ENCODE measurements at regions not wholly inside any gene's neighbourhood (a gene's known extent, or its start where the extent isn't known, plus 50 kb on each side); places are given as distances from the start of the nearest gene placed in this dataset.
"Not testable (repeated sequence)": the region's sequence is repeated elsewhere in the genome, so short reads cannot be mapped to it uniquely, and the experiment has no call there.

DNA sequence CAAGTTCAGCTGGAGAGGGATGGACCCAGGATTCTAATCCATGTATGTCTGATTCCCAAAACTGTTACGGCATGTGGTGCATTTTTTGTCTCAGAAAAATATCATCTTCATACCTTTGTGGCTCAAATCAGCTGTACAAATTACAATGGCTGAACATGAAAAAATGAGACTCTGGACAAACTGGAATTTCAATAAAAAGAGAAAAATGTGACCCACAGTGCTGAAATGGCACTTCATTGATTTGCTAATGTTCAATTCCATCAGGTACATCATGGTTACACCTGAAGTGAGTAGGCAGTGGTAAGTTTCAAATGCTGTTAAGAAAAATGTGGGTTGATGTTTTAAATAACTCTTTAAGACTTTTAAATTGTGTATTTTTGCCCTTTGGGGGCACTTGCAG lies 165.6 kb upstream of the CAND1 start:
- TF ChIP-seq CTCF (IDR thresholded peaks at IDR 0.05) = no peak
- no peak overlapping the region for H3K27ac ChIP-seq
- no peak overlapping the region for H3K4me3 ChIP-seq
- DNase-seq (ENCODE audit: low spot score) = no peak

GRCh38 chr12:67107235-67107634 lies 161.9 kb upstream of the CAND1 start:
- H3K27ac ChIP-seq = no peak overlapping the region
- TF ChIP-seq CTCF (IDR thresholded peaks at IDR 0.05) = no peak
- no peak overlapping the region for H3K4me3 ChIP-seq
- DNase-seq (ENCODE audit: low spot score) = no peak

GRCh38 chr12:67107751-67108269 lies 161.3 kb upstream of the CAND1 start:
- no peak for DNase-seq (ENCODE audit: low spot score)
- Histone ChIP-seq H3K27ac (no peak overlapping the region), H3K4me3 (no peak overlapping the region)
- no peak for TF ChIP-seq CTCF (IDR thresholded peaks at IDR 0.05)

- H3K4me3 ChIP-seq; DNase-seq (ENCODE audit: low spot score): not testable (repeated sequence)
Measured at GRCh38 chr12:67110345-67110744, 158.8 kb upstream of the CAND1 start.

GRCh38 chr12:67111182-67111581 lies 158.0 kb upstream of the CAND1 start:
- H3K27ac ChIP-seq = no peak overlapping the region
- H3K4me3 ChIP-seq = no peak overlapping the region
- DNase-seq (ENCODE audit: low spot score) = no peak
- TF ChIP-seq CTCF (IDR thresholded peaks at IDR 0.05) = no peak

More at GRCh38 chr12:67110345-67110744, 158.8 kb upstream of the CAND1 start:
- H3K27ac ChIP-seq = not testable (repeated sequence)

GRCh38 chr12:67112586-67112985 lies 156.6 kb upstream of the CAND1 start:
- DNase-seq (ENCODE audit: low spot score) = no peak
- no peak for TF ChIP-seq CTCF (IDR thresholded peaks at IDR 0.05)
- Histone ChIP-seq H3K4me3 (no peak overlapping the region), H3K27ac (no peak overlapping the region)

- TF ChIP-seq CTCF (IDR thresholded peaks at IDR 0.05) = no peak
- DNase-seq (ENCODE audit: low spot score) = no peak
- Histone ChIP-seq H3K27ac (no peak overlapping the region), H3K4me3 (no peak overlapping the region)
Measured at GRCh38 chr12:67116134-67116533, 153.0 kb upstream of the CAND1 start.

- TF ChIP-seq CTCF (IDR thresholded peaks at IDR 0.05) = no peak
- DNase-seq (ENCODE audit: low spot score) = no peak
- Histone ChIP-seq H3K4me3 (no peak overlapping the region), H3K27ac (no peak overlapping the region)
Measured at GRCh38 chr12:67122584-67122983, 146.6 kb upstream of the CAND1 start.

Measured in coronary artery (tissue), 2 donors.